ENCODE measurements at regions not wholly inside any gene's neighbourhood (a gene's known extent, or its start where the extent isn't known, plus 50 kb on each side); places are given as distances from the start of the nearest gene placed in this dataset.

DNA sequence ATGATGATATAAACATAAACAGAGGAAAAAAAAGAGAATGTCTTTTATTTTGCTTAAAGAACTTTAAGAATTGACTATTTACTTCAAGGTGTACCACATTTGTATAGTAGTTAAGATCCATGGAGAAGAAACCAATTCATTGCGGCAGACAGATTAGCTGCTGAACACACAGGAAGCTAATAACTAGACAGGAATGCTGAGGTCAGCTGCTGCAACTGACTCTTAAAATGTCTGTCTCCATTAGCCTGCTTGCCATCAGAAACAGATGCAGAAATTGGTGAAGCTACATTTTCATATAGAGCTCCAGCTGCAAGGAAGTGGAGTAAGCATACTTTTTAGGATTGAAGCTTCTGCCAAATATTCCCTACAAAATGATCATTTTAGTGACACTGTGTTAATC is 939.5 kb downstream of the EPHA7 start:
- TF ChIP-seq CTCF (IDR thresholded peaks at IDR 0.05) = no peak
- no peak for TF ChIP-seq POLR2A (IDR thresholded peaks at IDR 0.05)
